ENCODE measurements at regions not wholly inside any gene's neighbourhood (a gene's known extent, or its start where the extent isn't known, plus 50 kb on each side); places are given as distances from the start of the nearest gene placed in this dataset.

GRCh38 chr3:77707281-77707680 is 667.4 kb downstream of the ROBO2 start:
- Histone ChIP-seq H3K9me3 (no peaks in the 10 kb centered on the region), H3K4me3 (no peak overlapping the region), H3K36me3 (no peaks in the 10 kb centered on the region), H3K27me3 (no peaks in the 10 kb centered on the region), H3K27ac (no peak overlapping the region), H3K4me1 (no peaks in the 10 kb centered on the region)
- no peak for TF ChIP-seq POLR2A (IDR thresholded peaks at IDR 0.05)
- no peak for TF ChIP-seq POLR2AphosphoS5 (IDR thresholded peaks at IDR 0.05; ENCODE audit: insufficient read depth in 1 of 2, low read depth in 1 of 2)
- TF ChIP-seq CTCF (IDR thresholded peaks at IDR 0.05) = no peak
- intact Hi-C loops (cut with DNase I) = no loop called here
- DNase-seq (ENCODE audit: extremely low spot score in 2 of 2) = no peak

GRCh38 chr3:77709155-77709554 is 669.3 kb downstream of the ROBO2 start:
- no peak for TF ChIP-seq POLR2AphosphoS5 (IDR thresholded peaks at IDR 0.05; ENCODE audit: insufficient read depth in 1 of 2, low read depth in 1 of 2)
- TF ChIP-seq POLR2A (IDR thresholded peaks at IDR 0.05) = no peak
- no peak for TF ChIP-seq CTCF (IDR thresholded peaks at IDR 0.05)
- H3K27me3 ChIP-seq = no peaks in the 10 kb centered on the region
- intact Hi-C loops (cut with DNase I) = no loop called here
- no peaks in the 10 kb centered on the region for H3K4me1 ChIP-seq
- no peaks in the 10 kb centered on the region for H3K36me3 ChIP-seq
- DNase-seq (ENCODE audit: extremely low spot score in 2 of 2) = no peak
- H3K9me3 ChIP-seq = no peaks in the 10 kb centered on the region
- H3K4me3 ChIP-seq = no peak overlapping the region
- H3K27ac ChIP-seq = no peak overlapping the region

- no peak for DNase-seq (ENCODE audit: extremely low spot score in 2 of 2)
- Histone ChIP-seq H3K9me3 (no peaks in the 10 kb centered on the region), H3K4me1 (no peaks in the 10 kb centered on the region), H3K27ac (no peak overlapping the region), H3K36me3 (no peaks in the 10 kb centered on the region), H3K27me3 (no peaks in the 10 kb centered on the region), H3K4me3 (no peak overlapping the region)
- TF ChIP-seq CTCF (IDR thresholded peaks at IDR 0.05) (no peak), POLR2A (IDR thresholded peaks at IDR 0.05) (no peak), POLR2AphosphoS5 (IDR thresholded peaks at IDR 0.05; ENCODE audit: insufficient read depth in 1 of 2, low read depth in 1 of 2) (no peak)
- intact Hi-C loops (cut with DNase I) = no loop called here
Measured at GRCh38 chr3:77718311-77718710, 678.4 kb downstream of the ROBO2 start.

- no peak for TF ChIP-seq POLR2AphosphoS5 (IDR thresholded peaks at IDR 0.05; ENCODE audit: insufficient read depth in 1 of 2, low read depth in 1 of 2)
- no peak for TF ChIP-seq CTCF (IDR thresholded peaks at IDR 0.05)
- no peak for TF ChIP-seq POLR2A (IDR thresholded peaks at IDR 0.05)
- Histone ChIP-seq H3K27me3 (no peaks in the 10 kb centered on the region), H3K4me3 (no peak overlapping the region), H3K9me3 (no peaks in the 10 kb centered on the region), H3K36me3 (no peaks in the 10 kb centered on the region), H3K4me1 (no peaks in the 10 kb centered on the region), H3K27ac (no peak overlapping the region)
- DNase-seq (ENCODE audit: extremely low spot score in 2 of 2) = no peak
- intact Hi-C loops (cut with DNase I) = no loop called here
Measured at GRCh38 chr3:77720460-77720971, 680.6 kb downstream of the ROBO2 start.

GRCh38 chr3:77726517-77726916 is 686.6 kb downstream of the ROBO2 start:
- H3K27ac ChIP-seq = no peak overlapping the region
- TF ChIP-seq POLR2A (IDR thresholded peaks at IDR 0.05) (no peak), POLR2AphosphoS5 (IDR thresholded peaks at IDR 0.05; ENCODE audit: insufficient read depth in 1 of 2, low read depth in 1 of 2) (no peak), CTCF (IDR thresholded peaks at IDR 0.05) (no peak)
- no peaks in the 10 kb centered on the region for H3K36me3 ChIP-seq
- H3K4me1 ChIP-seq = no peaks in the 10 kb centered on the region
- H3K9me3 ChIP-seq = no peaks in the 10 kb centered on the region
- DNase-seq (ENCODE audit: extremely low spot score in 2 of 2) = no peak
- no peaks in the 10 kb centered on the region for H3K27me3 ChIP-seq
- no peak overlapping the region for H3K4me3 ChIP-seq
- intact Hi-C loops (cut with DNase I) = no loop called here

Measured in vagina (tissue), 2 donors.